H9 (cell line): ENCODE measurements at regions not wholly inside any gene's neighbourhood (a gene's known extent, or its start where the extent isn't known, plus 50 kb on each side); places are given as distances from the start of the nearest gene placed in this dataset.

ENCODE experiments used
- DNase-seq: peaks from one replicate; pipeline ENCODE4 v3.0.0-alpha.2; 2017
- H2AFZ ChIP-seq: one replicate; pipeline ENCODE4 v1.6.1; 2013; ENCODE audit warnings: mild to moderate bottlenecking, low read length, control low read depth, moderate library complexity
- H2AK5ac ChIP-seq: 2 replicates; pipeline ENCODE4 v1.6.1; 2013; ENCODE audit warnings: low read length, control low read depth, mixed read lengths; ENCODE audit not compliant: insufficient read length
- H2BK120ac ChIP-seq: one replicate; pipeline ENCODE4 v1.6.1; 2013; ENCODE audit warnings: low read depth, mild to moderate bottlenecking, low read length, control low read depth, inconsistent platforms; ENCODE audit not compliant: poor library complexity, severe bottlenecking
- H2BK12ac ChIP-seq: 2 replicates; pipeline ENCODE4 v1.6.1; 2013; ENCODE audit warnings: low read length, control low read depth, mixed read lengths, low read depth; ENCODE audit not compliant: insufficient read length
- H2BK15ac ChIP-seq: 2 replicates; pipeline ENCODE4 v1.6.1; 2013; ENCODE audit warnings: low read depth, low read length, control low read depth
- H2BK20ac ChIP-seq: one replicate; pipeline ENCODE4 v1.6.1; 2013; ENCODE audit warnings: low read depth, mild to moderate bottlenecking, low read length, control low read depth, inconsistent platforms; ENCODE audit not compliant: poor library complexity, severe bottlenecking
- H2BK5ac ChIP-seq: 2 replicates; pipeline ENCODE4 v1.6.1; 2013; ENCODE audit warnings: low read length, control low read depth, mixed read lengths; ENCODE audit not compliant: insufficient read length
- H3K14ac ChIP-seq: 2 replicates; pipeline ENCODE4 v1.6.1; 2013; ENCODE audit warnings: low read length, control low read depth; ENCODE audit not compliant: insufficient read depth
- H3K18ac ChIP-seq: 2 replicates; pipeline ENCODE4 v1.6.1; 2013; ENCODE audit warnings: low read depth, mild to moderate bottlenecking, mixed read lengths, low read length, control low read depth; ENCODE audit not compliant: insufficient read length
- H3K23ac ChIP-seq: 2 replicates; pipeline ENCODE4 v1.6.1; 2013; ENCODE audit warnings: low read length, control low read depth, mixed read lengths, low read depth; ENCODE audit not compliant: insufficient read length
- H3K23me2 ChIP-seq: 2 replicates; pipeline ENCODE4 v1.6.1; 2013; ENCODE audit warnings: low read depth, mild to moderate bottlenecking, mixed read lengths, low read length, control low read depth; ENCODE audit not compliant: insufficient read length, poor library complexity, severe bottlenecking
- H3K27ac ChIP-seq: 2 replicates; pipeline ENCODE4 v1.5.1; 2013; ENCODE audit warnings: low read length, control low read depth, mixed read lengths, low read depth; ENCODE audit not compliant: insufficient read length
- H3K27me3 ChIP-seq: 2 replicates; pipeline ENCODE4 v1.6.1; 2013; ENCODE audit warnings: low read length, control low read depth, inconsistent platforms; ENCODE audit not compliant: insufficient read depth
- H3K4ac ChIP-seq: 2 replicates; pipeline ENCODE4 v1.6.1; 2013; ENCODE audit warnings: low read depth, mild to moderate bottlenecking, control low read depth, inconsistent platforms, low read length, moderate library complexity
- H3K4me1 ChIP-seq: 2 replicates; pipeline ENCODE4 v1.6.1; 2013; ENCODE audit warnings: low read length, control low read depth, inconsistent platforms; ENCODE audit not compliant: insufficient read depth
- H3K4me2 ChIP-seq: 2 replicates; pipeline ENCODE4 v1.6.1; 2013; ENCODE audit warnings: low read length, control low read depth, mixed read lengths; ENCODE audit not compliant: insufficient read length, insufficient read depth
- H3K56ac ChIP-seq: 2 replicates; pipeline ENCODE4 v1.6.1; 2013; ENCODE audit warnings: low read depth, mild to moderate bottlenecking, mixed read lengths, low read length, control low read depth; ENCODE audit not compliant: insufficient read length
- H3K79me1 ChIP-seq: 2 replicates; pipeline ENCODE4 v1.6.1; 2013; ENCODE audit warnings: low read depth, mild to moderate bottlenecking, moderate library complexity, low read length, control low read depth, inconsistent platforms; ENCODE audit not compliant: insufficient read depth, poor library complexity, severe bottlenecking
- H3K79me2 ChIP-seq: 2 replicates; pipeline ENCODE4 v1.6.1; 2013; ENCODE audit warnings: low read length, control low read depth, inconsistent platforms; ENCODE audit not compliant: insufficient read depth
- H3K9ac ChIP-seq: 2 replicates; pipeline ENCODE4 v1.6.1; 2013; ENCODE audit warnings: low read length, control low read depth, mixed read lengths; ENCODE audit not compliant: insufficient read length; ENCODE audit errors: extremely low read depth
- H3K9me3 ChIP-seq: one replicate; pipeline ENCODE4 v1.6.1; 2013; ENCODE audit warnings: low read depth, low read length, inconsistent platforms; ENCODE audit not compliant: control insufficient read depth
- H3T11ph ChIP-seq: one replicate; pipeline ENCODE4 v1.6.1; 2013; ENCODE audit warnings: mild to moderate bottlenecking, low read length, control low read depth, inconsistent platforms
- H4K20me1 ChIP-seq: one replicate; pipeline ENCODE4 v1.6.1; 2013; ENCODE audit not compliant: control insufficient read depth, insufficient read length, insufficient read depth
- H4K5ac ChIP-seq: 2 replicates; pipeline ENCODE4 v1.6.1; 2013; ENCODE audit warnings: low read depth, mild to moderate bottlenecking, mixed read lengths, low read length, control low read depth; ENCODE audit not compliant: insufficient read length
- H4K8ac ChIP-seq: replicated peaks from 2 replicates; pipeline ENCODE4 v1.6.1; 2013; ENCODE audit warnings: low read length, control low read depth, mixed read lengths, low read depth; ENCODE audit not compliant: insufficient read length
- H4K91ac ChIP-seq: 2 replicates; pipeline ENCODE4 v1.6.1; 2013; ENCODE audit warnings: low read depth, mild to moderate bottlenecking, moderate library complexity, mixed read lengths, low read length, control low read depth; ENCODE audit not compliant: insufficient read length
- H3K27ac Mint-ChIP-seq, 3 experiments: 2 replicates in 2 of 3; 3 replicates in 1 of 3; pipeline ENCODE4 v1.8.0; 2020 to 2021; ENCODE audit warnings: mixed read lengths in 3 of 3, mild to moderate bottlenecking in 1 of 3, moderate library complexity in 1 of 3
- H3K27me3 Mint-ChIP-seq: 2 replicates; pipeline ENCODE4 v1.8.0; 2021; ENCODE audit warnings: low read depth, mild to moderate bottlenecking, moderate library complexity, mixed read lengths
- H3K36me3 Mint-ChIP-seq, 3 experiments: 2 replicates in 2 of 3; 3 replicates in 1 of 3; pipeline ENCODE4 v1.8.0; 2020 to 2021; ENCODE audit warnings: low read depth in 3 of 3, mixed read lengths in 3 of 3; ENCODE audit not compliant: insufficient read depth in 1 of 3
- H3K4me1 Mint-ChIP-seq, 2 experiments: 2 replicates each; pipeline ENCODE4 v1.8.0; 2020; ENCODE audit warnings: mixed read lengths in 2 of 2
- H3K4me3 Mint-ChIP-seq, 2 experiments: 2 replicates in 1 of 2; 3 replicates in 1 of 2; pipeline ENCODE4 v1.8.0; 2020 to 2021; ENCODE audit warnings: mild to moderate bottlenecking in 2 of 2, mixed read lengths in 2 of 2, moderate library complexity in 1 of 2
- H3K9me3 Mint-ChIP-seq, 2 experiments: 2 replicates in 1 of 2; 3 replicates in 1 of 2; pipeline ENCODE4 v1.8.0; 2020; ENCODE audit warnings: mild to moderate bottlenecking in 2 of 2, mixed read lengths in 2 of 2, moderate library complexity in 1 of 2
- CTCF ChIP-seq: fragments of 200-600 bp; sonication (generic); conservative IDR thresholded peaks from 3 replicates; pipeline ENCODE4 v1.8.0; 2021; ENCODE audit warnings: antibody characterized with exemption, mild to moderate bottlenecking
- WGBS: extraction: QIAGEN DNeasy Blood & Tissue Kit; methylation state at CpG from one replicate; pipeline ENCODE4 v1.1.7; 2013; ENCODE audit warnings: missing lambda C conversion rate, low lambda C conversion rate, mixed read lengths; ENCODE audit not compliant: insufficient read length; ENCODE audit errors: extremely low coverage; 5-methylcytosine and 5-hydroxymethylcytosine counted together

- Histone ChIP-seq H4K91ac (no peak overlapping the region), H2BK20ac (no peak overlapping the region), H4K5ac (no peak overlapping the region), H2BK12ac (no peak overlapping the region), H3T11ph (no peak overlapping the region), H3K4me1 (no peaks in the 10 kb centered on the region), H3K27ac (no peak overlapping the region), H3K56ac (no peak overlapping the region), H3K18ac (no peak overlapping the region), H2BK15ac (no peak overlapping the region), H3K79me2 (no peaks in the 10 kb centered on the region), H3K14ac (no peak overlapping the region), H3K79me1 (no peaks in the 10 kb centered on the region), H3K23ac (no peak overlapping the region), H3K9me3 (no peaks in the 10 kb centered on the region), H2BK5ac (no peak overlapping the region), H4K8ac (no peak overlapping the region), H2AFZ (no peak overlapping the region), H4K20me1 (no peaks in the 10 kb centered on the region), H3K4ac (no peak overlapping the region), H2AK5ac (no peak overlapping the region), H3K27me3 (no peaks in the 10 kb centered on the region), H3K4me2 (no peak overlapping the region), H2BK120ac (no peak overlapping the region), H3K9ac (no peak overlapping the region), H3K23me2 (no peaks in the 10 kb centered on the region)
- no peak for TF ChIP-seq CTCF
- peaks cover 0 to 5% (median 0%) of the 10 kb centered on the region in 3 experiments; a peak in 3 of 7 replicates for H3K36me3 Mint-ChIP-seq
- H3K4me3 Mint-ChIP-seq = no peak overlapping the region
- WGBS = no CpG with 5 or more reads among the region's 8 CpGs
- H3K9me3 Mint-ChIP-seq = peaks cover 14 to 16% of the 10 kb centered on the region in 2 experiments; a peak in 4 of 5 replicates
- DNase-seq = no peak
- peaks cover 6% of the 10 kb centered on the region for H3K27me3 Mint-ChIP-seq
- H3K4me1 Mint-ChIP-seq = no peaks in the 10 kb centered on the region
- H3K27ac Mint-ChIP-seq = no peak overlapping the region
Observed at GRCh38 chr6:169893624-169894023, 142.2 kb downstream of the ERMARD start.
